H9 (cell line): ENCODE measurements at regions not wholly inside any gene's neighbourhood (a gene's known extent, or its start where the extent isn't known, plus 50 kb on each side); places are given as distances from the start of the nearest gene placed in this dataset.

ENCODE experiments used
- DNase-seq: peaks from one replicate; pipeline ENCODE4 v3.0.0-alpha.2; 2017
- H2AFZ ChIP-seq: one replicate; pipeline ENCODE4 v1.6.1; 2013; ENCODE audit warnings: mild to moderate bottlenecking, low read length, control low read depth, moderate library complexity
- H2AK5ac ChIP-seq: 2 replicates; pipeline ENCODE4 v1.6.1; 2013; ENCODE audit warnings: low read length, control low read depth, mixed read lengths; ENCODE audit not compliant: insufficient read length
- H2BK120ac ChIP-seq: one replicate; pipeline ENCODE4 v1.6.1; 2013; ENCODE audit warnings: low read depth, mild to moderate bottlenecking, low read length, control low read depth, inconsistent platforms; ENCODE audit not compliant: poor library complexity, severe bottlenecking
- H2BK12ac ChIP-seq: 2 replicates; pipeline ENCODE4 v1.6.1; 2013; ENCODE audit warnings: low read length, control low read depth, mixed read lengths, low read depth; ENCODE audit not compliant: insufficient read length
- H2BK15ac ChIP-seq: 2 replicates; pipeline ENCODE4 v1.6.1; 2013; ENCODE audit warnings: low read depth, low read length, control low read depth
- H2BK20ac ChIP-seq: one replicate; pipeline ENCODE4 v1.6.1; 2013; ENCODE audit warnings: low read depth, mild to moderate bottlenecking, low read length, control low read depth, inconsistent platforms; ENCODE audit not compliant: poor library complexity, severe bottlenecking
- H2BK5ac ChIP-seq: 2 replicates; pipeline ENCODE4 v1.6.1; 2013; ENCODE audit warnings: low read length, control low read depth, mixed read lengths; ENCODE audit not compliant: insufficient read length
- H3K14ac ChIP-seq: 2 replicates; pipeline ENCODE4 v1.6.1; 2013; ENCODE audit warnings: low read length, control low read depth; ENCODE audit not compliant: insufficient read depth
- H3K18ac ChIP-seq: 2 replicates; pipeline ENCODE4 v1.6.1; 2013; ENCODE audit warnings: low read depth, mild to moderate bottlenecking, mixed read lengths, low read length, control low read depth; ENCODE audit not compliant: insufficient read length
- H3K23ac ChIP-seq: 2 replicates; pipeline ENCODE4 v1.6.1; 2013; ENCODE audit warnings: low read length, control low read depth, mixed read lengths, low read depth; ENCODE audit not compliant: insufficient read length
- H3K23me2 ChIP-seq: 2 replicates; pipeline ENCODE4 v1.6.1; 2013; ENCODE audit warnings: low read depth, mild to moderate bottlenecking, mixed read lengths, low read length, control low read depth; ENCODE audit not compliant: insufficient read length, poor library complexity, severe bottlenecking
- H3K27ac ChIP-seq: 2 replicates; pipeline ENCODE4 v1.5.1; 2013; ENCODE audit warnings: low read length, control low read depth, mixed read lengths, low read depth; ENCODE audit not compliant: insufficient read length
- H3K27me3 ChIP-seq: 2 replicates; pipeline ENCODE4 v1.6.1; 2013; ENCODE audit warnings: low read length, control low read depth, inconsistent platforms; ENCODE audit not compliant: insufficient read depth
- H3K4ac ChIP-seq: 2 replicates; pipeline ENCODE4 v1.6.1; 2013; ENCODE audit warnings: low read depth, mild to moderate bottlenecking, control low read depth, inconsistent platforms, low read length, moderate library complexity
- H3K4me1 ChIP-seq: 2 replicates; pipeline ENCODE4 v1.6.1; 2013; ENCODE audit warnings: low read length, control low read depth, inconsistent platforms; ENCODE audit not compliant: insufficient read depth
- H3K4me2 ChIP-seq: 2 replicates; pipeline ENCODE4 v1.6.1; 2013; ENCODE audit warnings: low read length, control low read depth, mixed read lengths; ENCODE audit not compliant: insufficient read length, insufficient read depth
- H3K56ac ChIP-seq: 2 replicates; pipeline ENCODE4 v1.6.1; 2013; ENCODE audit warnings: low read depth, mild to moderate bottlenecking, mixed read lengths, low read length, control low read depth; ENCODE audit not compliant: insufficient read length
- H3K79me1 ChIP-seq: 2 replicates; pipeline ENCODE4 v1.6.1; 2013; ENCODE audit warnings: low read depth, mild to moderate bottlenecking, moderate library complexity, low read length, control low read depth, inconsistent platforms; ENCODE audit not compliant: insufficient read depth, poor library complexity, severe bottlenecking
- H3K79me2 ChIP-seq: 2 replicates; pipeline ENCODE4 v1.6.1; 2013; ENCODE audit warnings: low read length, control low read depth, inconsistent platforms; ENCODE audit not compliant: insufficient read depth
- H3K9ac ChIP-seq: 2 replicates; pipeline ENCODE4 v1.6.1; 2013; ENCODE audit warnings: low read length, control low read depth, mixed read lengths; ENCODE audit not compliant: insufficient read length; ENCODE audit errors: extremely low read depth
- H3K9me3 ChIP-seq: one replicate; pipeline ENCODE4 v1.6.1; 2013; ENCODE audit warnings: low read depth, low read length, inconsistent platforms; ENCODE audit not compliant: control insufficient read depth
- H3T11ph ChIP-seq: one replicate; pipeline ENCODE4 v1.6.1; 2013; ENCODE audit warnings: mild to moderate bottlenecking, low read length, control low read depth, inconsistent platforms
- H4K20me1 ChIP-seq: one replicate; pipeline ENCODE4 v1.6.1; 2013; ENCODE audit not compliant: control insufficient read depth, insufficient read length, insufficient read depth
- H4K5ac ChIP-seq: 2 replicates; pipeline ENCODE4 v1.6.1; 2013; ENCODE audit warnings: low read depth, mild to moderate bottlenecking, mixed read lengths, low read length, control low read depth; ENCODE audit not compliant: insufficient read length
- H4K8ac ChIP-seq: replicated peaks from 2 replicates; pipeline ENCODE4 v1.6.1; 2013; ENCODE audit warnings: low read length, control low read depth, mixed read lengths, low read depth; ENCODE audit not compliant: insufficient read length
- H4K91ac ChIP-seq: 2 replicates; pipeline ENCODE4 v1.6.1; 2013; ENCODE audit warnings: low read depth, mild to moderate bottlenecking, moderate library complexity, mixed read lengths, low read length, control low read depth; ENCODE audit not compliant: insufficient read length
- H3K27ac Mint-ChIP-seq, 3 experiments: 2 replicates in 2 of 3; 3 replicates in 1 of 3; pipeline ENCODE4 v1.8.0; 2020 to 2021; ENCODE audit warnings: mixed read lengths in 3 of 3, mild to moderate bottlenecking in 1 of 3, moderate library complexity in 1 of 3
- H3K27me3 Mint-ChIP-seq: 2 replicates; pipeline ENCODE4 v1.8.0; 2021; ENCODE audit warnings: low read depth, mild to moderate bottlenecking, moderate library complexity, mixed read lengths
- H3K36me3 Mint-ChIP-seq, 3 experiments: 2 replicates in 2 of 3; 3 replicates in 1 of 3; pipeline ENCODE4 v1.8.0; 2020 to 2021; ENCODE audit warnings: low read depth in 3 of 3, mixed read lengths in 3 of 3; ENCODE audit not compliant: insufficient read depth in 1 of 3
- H3K4me1 Mint-ChIP-seq, 2 experiments: 2 replicates each; pipeline ENCODE4 v1.8.0; 2020; ENCODE audit warnings: mixed read lengths in 2 of 2
- H3K4me3 Mint-ChIP-seq, 2 experiments: 2 replicates in 1 of 2; 3 replicates in 1 of 2; pipeline ENCODE4 v1.8.0; 2020 to 2021; ENCODE audit warnings: mild to moderate bottlenecking in 2 of 2, mixed read lengths in 2 of 2, moderate library complexity in 1 of 2
- H3K9me3 Mint-ChIP-seq, 2 experiments: 2 replicates in 1 of 2; 3 replicates in 1 of 2; pipeline ENCODE4 v1.8.0; 2020; ENCODE audit warnings: mild to moderate bottlenecking in 2 of 2, mixed read lengths in 2 of 2, moderate library complexity in 1 of 2
- WGBS: extraction: QIAGEN DNeasy Blood & Tissue Kit; methylation state at CpG from one replicate; pipeline ENCODE4 v1.1.7; 2013; ENCODE audit warnings: missing lambda C conversion rate, low lambda C conversion rate, mixed read lengths; ENCODE audit not compliant: insufficient read length; ENCODE audit errors: extremely low coverage; 5-methylcytosine and 5-hydroxymethylcytosine counted together
- TF ChIP-seq, protein P1 (sequence below): fragments of 200-600 bp; sonication (generic); conservative IDR thresholded peaks from 3 replicates; pipeline ENCODE4 v1.8.0; 2021; ENCODE audit warnings: antibody characterized with exemption, mild to moderate bottlenecking

DNA sequence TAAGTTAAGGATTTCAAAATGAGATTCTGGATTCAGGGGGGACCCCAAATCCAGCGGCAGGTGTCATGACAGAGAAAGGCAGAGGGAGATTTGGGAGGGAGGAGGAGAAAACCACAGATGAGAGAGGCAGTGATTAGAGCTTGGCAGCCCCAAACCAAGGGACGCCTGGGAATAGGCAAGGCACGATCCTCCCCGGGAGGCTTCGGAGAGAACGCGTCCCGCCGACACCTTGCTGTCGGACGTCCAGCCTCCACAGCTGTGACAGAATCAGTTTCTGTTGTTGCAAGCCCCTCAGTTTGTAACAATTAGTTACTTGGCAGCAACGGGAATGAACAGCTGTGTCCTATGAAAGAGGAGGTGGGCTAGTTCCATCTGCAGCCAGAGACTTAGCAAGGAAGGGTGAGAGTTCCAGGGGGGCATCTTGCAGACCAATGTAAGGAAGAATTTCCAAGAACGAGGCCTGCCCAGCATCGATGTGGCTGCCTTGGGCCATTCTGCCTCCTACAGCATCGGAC is 110.7 kb upstream of the SDK2 start:
- no peak for DNase-seq
- H3K27ac Mint-ChIP-seq: no peak overlapping the region
- H3K9me3 ChIP-seq: no peaks in the 10 kb centered on the region
- H3K14ac ChIP-seq: no peak overlapping the region
- H2AK5ac ChIP-seq: no peak overlapping the region
- H3K23ac ChIP-seq: no peak overlapping the region
- no peak overlapping the region for H4K5ac ChIP-seq
- no peaks in the 10 kb centered on the region for H4K20me1 ChIP-seq
- no peak overlapping the region for H3K27ac ChIP-seq
- H2BK20ac ChIP-seq: no peak overlapping the region
- no peak overlapping the region for H2BK120ac ChIP-seq
- H4K91ac ChIP-seq: no peak overlapping the region
- no peak overlapping the region for H3T11ph ChIP-seq
- no peak overlapping the region for H3K56ac ChIP-seq
- H3K79me1 ChIP-seq: no peaks in the 10 kb centered on the region
- 0 out of 2 replicates have a peak, but pooled peaks cover 4% of the 10 kb centered on the region for H3K4me1 ChIP-seq
- H3K36me3 Mint-ChIP-seq: no peaks in the 10 kb centered on the region
- TF ChIP-seq, protein P1, sequence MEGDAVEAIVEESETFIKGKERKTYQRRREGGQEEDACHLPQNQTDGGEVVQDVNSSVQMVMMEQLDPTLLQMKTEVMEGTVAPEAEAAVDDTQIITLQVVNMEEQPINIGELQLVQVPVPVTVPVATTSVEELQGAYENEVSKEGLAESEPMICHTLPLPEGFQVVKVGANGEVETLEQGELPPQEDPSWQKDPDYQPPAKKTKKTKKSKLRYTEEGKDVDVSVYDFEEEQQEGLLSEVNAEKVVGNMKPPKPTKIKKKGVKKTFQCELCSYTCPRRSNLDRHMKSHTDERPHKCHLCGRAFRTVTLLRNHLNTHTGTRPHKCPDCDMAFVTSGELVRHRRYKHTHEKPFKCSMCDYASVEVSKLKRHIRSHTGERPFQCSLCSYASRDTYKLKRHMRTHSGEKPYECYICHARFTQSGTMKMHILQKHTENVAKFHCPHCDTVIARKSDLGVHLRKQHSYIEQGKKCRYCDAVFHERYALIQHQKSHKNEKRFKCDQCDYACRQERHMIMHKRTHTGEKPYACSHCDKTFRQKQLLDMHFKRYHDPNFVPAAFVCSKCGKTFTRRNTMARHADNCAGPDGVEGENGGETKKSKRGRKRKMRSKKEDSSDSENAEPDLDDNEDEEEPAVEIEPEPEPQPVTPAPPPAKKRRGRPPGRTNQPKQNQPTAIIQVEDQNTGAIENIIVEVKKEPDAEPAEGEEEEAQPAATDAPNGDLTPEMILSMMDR: no peak
- no peak overlapping the region for H3K18ac ChIP-seq
- no peaks in the 10 kb centered on the region for H3K79me2 ChIP-seq
- no peak overlapping the region for H2AFZ ChIP-seq
- no CpG with 5 or more reads among the region's 15 CpGs for WGBS
- H3K4me3 Mint-ChIP-seq: no peak overlapping the region
- H3K4ac ChIP-seq: no peak overlapping the region
- H3K4me1 Mint-ChIP-seq: peaks cover 23 to 28% of the 10 kb centered on the region in 2 experiments
- H2BK12ac ChIP-seq: no peak overlapping the region
- H3K23me2 ChIP-seq: no peaks in the 10 kb centered on the region
- no peak overlapping the region for H3K9ac ChIP-seq
- no peaks in the 10 kb centered on the region for H3K9me3 Mint-ChIP-seq
- H3K27me3 ChIP-seq: no peaks in the 10 kb centered on the region
- H3K4me2 ChIP-seq: no peak overlapping the region
- peaks cover 17% of the 10 kb centered on the region for H3K27me3 Mint-ChIP-seq
- H2BK5ac ChIP-seq: no peak overlapping the region
- H4K8ac ChIP-seq: no peak overlapping the region
- no peak overlapping the region for H2BK15ac ChIP-seq
